NT2/D1 (cell line): ENCODE measurements at regions not wholly inside any gene's neighbourhood (a gene's known extent, or its start where the extent isn't known, plus 50 kb on each side); places are given as distances from the start of the nearest gene placed in this dataset.

ENCODE experiments used
- SUZ12 ChIP-seq: IDR thresholded peaks from 2 replicates; pipeline ENCODE4 v1.6.1; 2011; ENCODE audit not compliant: insufficient read length, insufficient read depth; ENCODE audit errors: extremely low read depth
- YY1 ChIP-seq: IDR thresholded peaks from 2 replicates; pipeline ENCODE4 v1.6.1; 2011; ENCODE audit not compliant: insufficient read length, insufficient read depth
- ZNF274 ChIP-seq: IDR thresholded peaks from 2 replicates; pipeline ENCODE4 v1.6.1; 2011; ENCODE audit warnings: mild to moderate bottlenecking, low read depth, low read length

- TF ChIP-seq ZNF274 (no peak), YY1 (no peak), SUZ12 (no peak)
These were observed 234.6 kb downstream of the FGF9 start for GRCh38 chr13:21905486-21905885.
